MM.1S (cell line): ENCODE measurements at regions not wholly inside any gene's neighbourhood (a gene's known extent, or its start where the extent isn't known, plus 50 kb on each side); places are given as distances from the start of the nearest gene placed in this dataset.

Experiments
- DNase-seq: peaks from one replicate; pipeline ENCODE4 v3.0.0-alpha.2; 2015
- H2AFZ ChIP-seq: fragments of 300-600 bp; sonication (generic); 2 replicates; pipeline ENCODE4 v1.6.0; 2016; ENCODE audit warnings: antibody characterized with exemption, low read length
- H3F3A ChIP-seq: fragments of 300-600 bp; sonication (generic); 2 replicates; pipeline ENCODE4 v1.6.1; 2016; ENCODE audit warnings: mild to moderate bottlenecking, antibody characterized with exemption, low read length, moderate library complexity, mixed read lengths; ENCODE audit not compliant: insufficient read depth
- H3K27ac ChIP-seq: fragments of 300-600 bp; sonication (generic); 2 replicates; pipeline ENCODE4 v1.5.1; 2016; ENCODE audit warnings: mild to moderate bottlenecking, low read length
- H3K27me3 ChIP-seq: fragments of 300-600 bp; sonication (generic); replicated peaks from 2 replicates; pipeline ENCODE4 v1.6.0; 2016; ENCODE audit warnings: low read length; ENCODE audit not compliant: insufficient read depth
- H3K36me3 ChIP-seq: fragments of 300-600 bp; sonication (generic); replicated peaks from 2 replicates; pipeline ENCODE4 v1.6.1; 2016; ENCODE audit warnings: mild to moderate bottlenecking, low read length, mixed read lengths; ENCODE audit not compliant: insufficient read depth
- H3K4me1 ChIP-seq: fragments of 300-600 bp; sonication (generic); 2 replicates; pipeline ENCODE4 v1.6.1; 2016; ENCODE audit warnings: low read length, mixed read lengths
- H3K4me2 ChIP-seq: fragments of 300-600 bp; sonication (generic); 2 replicates; pipeline ENCODE4 v1.6.0; 2016; ENCODE audit warnings: low read depth, low read length
- H3K4me3 ChIP-seq: fragments of 300-600 bp; sonication (generic); 2 replicates; pipeline ENCODE4 v1.5.1; 2016; ENCODE audit warnings: low read length, mixed read lengths
- H3K79me2 ChIP-seq: fragments of 300-600 bp; sonication (generic); 2 replicates; pipeline ENCODE4 v1.6.1; 2016; ENCODE audit warnings: mixed run types, low read length, mixed read lengths
- H3K9ac ChIP-seq: fragments of 300-600 bp; sonication (generic); 2 replicates; pipeline ENCODE4 v1.6.1; 2016; ENCODE audit warnings: low read length, mixed read lengths
- H3K9me2 ChIP-seq: fragments of 300-600 bp; sonication (generic); replicated peaks from 2 replicates; pipeline ENCODE4 v1.6.1; 2016; ENCODE audit warnings: mild to moderate bottlenecking, low read length, mixed read lengths; ENCODE audit not compliant: insufficient read depth
- H3K9me3 ChIP-seq: fragments of 300-600 bp; sonication (generic); replicated peaks from 2 replicates; pipeline ENCODE4 v1.6.1; 2016; ENCODE audit warnings: mild to moderate bottlenecking, low read length, mixed read lengths; ENCODE audit not compliant: insufficient read depth
- H4K20me1 ChIP-seq: fragments of 300-600 bp; sonication (generic); 2 replicates; pipeline ENCODE4 v1.6.1; 2016; ENCODE audit warnings: mild to moderate bottlenecking, low read length, moderate library complexity, mixed read lengths; ENCODE audit not compliant: insufficient read depth
- EZH2 ChIP-seq: fragments of 300-600 bp; sonication (generic); optimal IDR thresholded peaks from 2 replicates; pipeline ENCODE3; 2017; ENCODE audit warnings: low read depth, mild to moderate bottlenecking, antibody characterized with exemption, low read length, mixed read lengths
- EZH2phosphoT487 ChIP-seq: fragments of 300-600 bp; sonication (generic); IDR thresholded peaks from 2 replicates; pipeline ENCODE4 v1.6.1; 2018; ENCODE audit warnings: antibody characterized with exemption, low read length
- TF ChIP-seq, protein P1 (sequence below): fragments of 300-600 bp; sonication (generic); IDR thresholded peaks from 2 replicates; pipeline ENCODE4 v1.5.1; 2016; ENCODE audit warnings: antibody characterized with exemption, low read length, mixed read lengths

DNA sequence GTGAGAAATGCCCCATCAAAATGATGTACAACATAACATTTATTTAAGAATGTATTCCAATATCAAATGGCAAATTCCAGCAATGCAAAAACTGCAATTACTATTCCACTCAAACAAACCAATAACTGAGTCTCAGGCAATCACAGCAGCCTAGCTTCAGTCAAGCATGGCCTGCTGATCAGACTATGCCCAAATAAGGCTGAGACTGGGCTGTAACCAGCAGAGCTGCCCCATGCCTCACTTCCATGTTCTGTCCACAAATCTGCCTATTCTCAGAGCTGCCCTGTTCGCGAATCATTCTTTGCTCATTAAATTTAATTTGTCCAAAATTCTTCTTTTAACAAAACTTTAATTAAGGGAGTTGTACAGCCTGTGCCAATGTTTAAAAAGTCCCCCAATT, 155.4 kb downstream of the FNDC1 start:
- H3F3A ChIP-seq, result no peaks in the 10 kb centered on the region
- H3K79me2 ChIP-seq, result no peaks in the 10 kb centered on the region
- DNase-seq, result no peak
- no peak overlapping the region for H3K27ac ChIP-seq
- TF ChIP-seq EZH2 (no peak), EZH2phosphoT487 (no peak)
- TF ChIP-seq, protein P1, sequence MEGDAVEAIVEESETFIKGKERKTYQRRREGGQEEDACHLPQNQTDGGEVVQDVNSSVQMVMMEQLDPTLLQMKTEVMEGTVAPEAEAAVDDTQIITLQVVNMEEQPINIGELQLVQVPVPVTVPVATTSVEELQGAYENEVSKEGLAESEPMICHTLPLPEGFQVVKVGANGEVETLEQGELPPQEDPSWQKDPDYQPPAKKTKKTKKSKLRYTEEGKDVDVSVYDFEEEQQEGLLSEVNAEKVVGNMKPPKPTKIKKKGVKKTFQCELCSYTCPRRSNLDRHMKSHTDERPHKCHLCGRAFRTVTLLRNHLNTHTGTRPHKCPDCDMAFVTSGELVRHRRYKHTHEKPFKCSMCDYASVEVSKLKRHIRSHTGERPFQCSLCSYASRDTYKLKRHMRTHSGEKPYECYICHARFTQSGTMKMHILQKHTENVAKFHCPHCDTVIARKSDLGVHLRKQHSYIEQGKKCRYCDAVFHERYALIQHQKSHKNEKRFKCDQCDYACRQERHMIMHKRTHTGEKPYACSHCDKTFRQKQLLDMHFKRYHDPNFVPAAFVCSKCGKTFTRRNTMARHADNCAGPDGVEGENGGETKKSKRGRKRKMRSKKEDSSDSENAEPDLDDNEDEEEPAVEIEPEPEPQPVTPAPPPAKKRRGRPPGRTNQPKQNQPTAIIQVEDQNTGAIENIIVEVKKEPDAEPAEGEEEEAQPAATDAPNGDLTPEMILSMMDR, result no peak
- H2AFZ ChIP-seq, result no peak overlapping the region
- H3K4me2 ChIP-seq, result no peak overlapping the region
- H3K27me3 ChIP-seq, result no peaks in the 10 kb centered on the region
- no peak overlapping the region for H3K9ac ChIP-seq
- H3K4me3 ChIP-seq, result no peak overlapping the region
- no peaks in the 10 kb centered on the region for H3K36me3 ChIP-seq
- H3K9me2 ChIP-seq, result no peaks in the 10 kb centered on the region
- no peaks in the 10 kb centered on the region for H3K9me3 ChIP-seq
- H4K20me1 ChIP-seq, result no peaks in the 10 kb centered on the region
- H3K4me1 ChIP-seq, result no peaks in the 10 kb centered on the region
